Thoracic aorta (tissue), 2 donors: ENCODE measurements at regions not wholly inside any gene's neighbourhood (a gene's known extent, or its start where the extent isn't known, plus 50 kb on each side); places are given as distances from the start of the nearest gene placed in this dataset.

Experiments used
- ATAC-seq: fragments of 150-250 bp; one replicate; pipeline ENCODE4 v1.8.0; 2017; ENCODE audit warnings: low read depth; ENCODE audit not compliant: insufficient number of reproducible peaks, low FRiP score
- DNase-seq: peaks from one replicate; pipeline ENCODE4 v3.0.0-alpha.2; 2020; ENCODE audit warnings: low spot score
- H3K27ac ChIP-seq, 2 donors: fragments of 200-600 bp; sonication (generic); 1 replicate in 1 of 2; 2 replicates in 1 of 2; pipeline ENCODE4 v1.5.1; 2016; ENCODE audit warnings: mild to moderate bottlenecking in 2 of 2, moderate library complexity in 2 of 2
- H3K27me3 ChIP-seq: fragments of 200-600 bp; sonication (generic); replicated peaks from 2 replicates; pipeline ENCODE4 v1.6.0; 2016; ENCODE audit warnings: mild to moderate bottlenecking; ENCODE audit not compliant: insufficient read depth
- H3K36me3 ChIP-seq: fragments of 200-600 bp; sonication (generic); one replicate; pipeline ENCODE4 v1.5.1; 2016
- H3K4me1 ChIP-seq, 2 donors: fragments of 200-600 bp; sonication (generic); 1 replicate in 1 of 2; 2 replicates in 1 of 2; pipeline versions ENCODE4 v1.5.1 to v1.6.0; 2016; ENCODE audit warnings: low read depth in 2 of 2, mild to moderate bottlenecking in 1 of 2; ENCODE audit not compliant: control insufficient read depth in 1 of 2
- H3K4me3 ChIP-seq: fragments of 200-600 bp; sonication (generic); 2 replicates; pipeline ENCODE4 v1.5.1; 2016; ENCODE audit warnings: mild to moderate bottlenecking
- H3K9me3 ChIP-seq: fragments of 200-600 bp; sonication (generic); 2 replicates; pipeline ENCODE4 v1.5.1; 2016
- CTCF ChIP-seq: fragments of 200-600 bp; sonication (generic); IDR thresholded peaks from one replicate; pipeline ENCODE4 v1.5.1; 2019; ENCODE audit warnings: antibody characterized with exemption

DNA sequence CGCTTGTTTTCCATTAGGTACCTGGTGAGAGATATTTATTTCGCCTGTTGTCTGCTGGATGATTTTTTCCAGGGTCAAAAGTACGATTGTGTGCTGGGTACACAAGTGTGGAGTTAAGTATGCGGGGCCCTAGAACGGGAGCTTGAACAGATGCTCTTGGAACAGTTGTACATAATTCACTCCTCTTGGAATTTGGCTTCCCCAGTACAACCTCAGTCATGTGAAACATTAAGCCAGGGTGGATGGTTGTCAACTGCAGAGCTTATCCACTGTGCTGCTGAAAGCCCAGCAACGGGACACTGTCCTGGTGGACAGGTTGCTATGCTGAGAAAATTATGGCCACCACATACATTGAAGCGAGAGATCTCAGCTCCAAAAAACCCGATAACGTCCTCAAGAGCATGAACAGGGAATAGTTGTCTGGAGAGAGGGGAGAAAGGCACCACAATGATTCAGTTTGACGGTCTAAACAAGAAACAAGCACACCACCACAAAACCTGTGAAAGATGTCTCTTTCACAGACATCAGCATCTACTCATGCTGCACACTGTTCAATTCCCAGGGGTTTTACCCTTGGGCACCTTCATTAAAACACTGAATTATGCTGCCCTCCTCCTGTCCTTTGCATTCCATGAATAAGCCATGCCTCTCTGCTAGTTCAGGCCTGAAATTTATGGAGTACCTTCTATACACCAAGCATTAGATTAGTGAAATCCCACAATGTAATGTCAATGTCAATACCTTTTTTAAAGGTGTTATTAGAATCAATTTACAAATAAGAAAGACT is 176.8 kb upstream of the TRIB2 start:
- H3K9me3 ChIP-seq, result no peaks in the 10 kb centered on the region
- no peak for ATAC-seq
- DNase-seq, result no peak
- no peaks in the 10 kb centered on the region for H3K27me3 ChIP-seq
- H3K27ac ChIP-seq, result no peak overlapping the region
- peaks cover 5 to 34% of the 10 kb centered on the region in 2 donors for H3K4me1 ChIP-seq
- no peak for TF ChIP-seq CTCF
- no peaks in the 10 kb centered on the region for H3K36me3 ChIP-seq
- H3K4me3 ChIP-seq, result no peak overlapping the region

DNA sequence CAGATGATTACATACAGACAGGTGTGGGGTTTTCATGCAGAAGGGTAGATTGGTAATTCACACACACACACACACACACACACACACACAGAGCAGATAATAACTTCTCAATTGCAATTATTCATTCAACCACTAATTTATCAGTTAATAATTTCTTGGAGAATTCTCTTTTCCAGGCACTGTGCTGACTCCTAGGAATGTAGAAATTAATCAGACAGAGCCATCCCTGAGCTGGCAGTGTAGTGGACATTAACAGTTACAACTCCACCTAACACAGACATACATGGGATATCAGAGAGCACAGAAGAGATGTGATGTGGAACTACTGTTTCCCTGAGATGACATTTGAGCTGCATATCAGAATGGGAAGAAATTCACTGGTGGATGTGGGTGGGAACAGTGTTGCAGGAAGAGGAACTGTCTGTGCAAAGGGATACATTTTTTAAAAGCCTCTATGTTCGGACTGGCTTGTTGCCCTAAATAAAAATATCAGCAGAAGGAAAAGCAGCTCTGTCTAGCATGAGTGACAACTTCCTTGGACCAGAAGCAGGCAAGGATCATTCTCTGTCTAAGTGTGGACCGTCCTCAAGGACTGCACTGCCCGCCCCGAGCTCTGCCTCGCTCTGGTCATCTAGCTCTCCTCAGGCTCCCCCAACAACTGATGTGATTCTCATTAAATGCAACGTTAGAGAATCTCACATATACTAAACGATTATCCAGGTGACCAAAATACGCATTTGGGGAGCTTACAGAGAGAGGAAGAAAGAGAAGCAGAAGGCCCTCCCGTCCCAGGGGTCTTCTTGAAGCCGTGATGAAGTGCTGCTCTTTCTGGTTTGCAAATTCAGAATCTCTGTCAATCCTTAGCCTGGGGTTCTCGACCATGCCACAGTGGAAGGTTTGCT is 173.4 kb upstream of the TRIB2 start:
- no peaks in the 10 kb centered on the region for H3K36me3 ChIP-seq
- DNase-seq, result no peak
- no peaks in the 10 kb centered on the region for H3K27me3 ChIP-seq
- H3K9me3 ChIP-seq, result no peaks in the 10 kb centered on the region
- ATAC-seq, result no peak
- H3K4me3 ChIP-seq, result no peak overlapping the region
- peaks cover 0 to under 1% of the 10 kb centered on the region in 2 donors for H3K4me1 ChIP-seq
- no peak overlapping the region for H3K27ac ChIP-seq
- no peak for TF ChIP-seq CTCF

- no peaks in the 10 kb centered on the region for H3K36me3 ChIP-seq
- H3K27me3 ChIP-seq, result no peaks in the 10 kb centered on the region
- no peaks in the 10 kb centered on the region for H3K9me3 ChIP-seq
- DNase-seq, result no peak
- H3K27ac ChIP-seq, result no peak overlapping the region
- peaks cover 2 to 5% of the 10 kb centered on the region in 2 donors for H3K4me1 ChIP-seq
- no peak overlapping the region for H3K4me3 ChIP-seq
- no peak for TF ChIP-seq CTCF
- no peak for ATAC-seq
Measured at GRCh38 chr2:12543978-12544558, 172.7 kb upstream of the TRIB2 start.

DNA sequence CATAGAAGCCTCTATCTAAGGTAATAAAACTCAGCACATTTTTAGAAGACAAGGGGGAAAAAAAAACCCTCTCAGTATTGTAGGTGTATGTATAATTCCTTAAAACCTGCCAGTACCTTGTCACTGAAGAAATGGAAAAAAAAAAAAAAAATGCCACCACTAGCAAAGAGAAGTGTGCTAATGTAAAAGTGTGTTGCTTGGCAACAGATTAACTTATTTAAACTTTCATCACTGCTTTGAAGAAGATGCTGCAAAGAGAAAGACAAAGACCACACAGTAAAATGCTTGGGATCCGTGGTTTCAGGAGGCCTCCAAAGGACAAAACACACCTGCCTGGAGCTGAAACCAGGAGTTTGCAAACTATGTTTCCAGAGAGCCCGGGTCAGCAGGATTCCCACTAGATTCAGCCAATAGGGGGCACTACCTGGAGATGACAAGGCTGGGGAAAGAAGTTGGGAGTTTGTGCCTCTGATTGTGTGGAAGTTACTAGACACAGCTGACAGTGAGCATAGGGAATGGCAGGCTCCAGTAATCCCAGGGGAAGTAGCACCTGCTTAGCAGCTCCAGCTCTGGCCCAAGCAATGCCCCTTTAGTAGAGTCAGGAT is 169.1 kb upstream of the TRIB2 start:
- no peaks in the 10 kb centered on the region for H3K27me3 ChIP-seq
- H3K4me1 ChIP-seq, result peaks cover 2 to 13% of the 10 kb centered on the region in 2 donors
- ATAC-seq, result no peak
- no peaks in the 10 kb centered on the region for H3K9me3 ChIP-seq
- no peak for DNase-seq
- no peak for TF ChIP-seq CTCF
- H3K4me3 ChIP-seq, result no peak overlapping the region
- H3K36me3 ChIP-seq, result no peaks in the 10 kb centered on the region
- H3K27ac ChIP-seq, result no peak overlapping the region
